Astrocyte of the spinal cord (primary cell): ENCODE measurements at regions not wholly inside any gene's neighbourhood (a gene's known extent, or its start where the extent isn't known, plus 50 kb on each side); places are given as distances from the start of the nearest gene placed in this dataset.
"Not testable (repeated sequence)": the region's sequence is repeated elsewhere in the genome, so short reads cannot be mapped to it uniquely, and the experiment has no call there.

Experiments used
- DNase-seq: peaks from one replicate; pipeline ENCODE4 v3.0.0; 2011; ENCODE audit warnings: low read depth, low spot score
- H3K4me3 ChIP-seq: 2 replicates; pipeline ENCODE4 v1.5.1; 2011; ENCODE audit warnings: low read depth, mild to moderate bottlenecking, low read length, moderate library complexity
- CTCF ChIP-seq: IDR thresholded peaks from 2 replicates; pipeline ENCODE4 v1.5.1; 2012; ENCODE audit warnings: low read depth, mild to moderate bottlenecking, low read length, inconsistent platforms
- in situ Hi-C: cut with HindIII; loops from 2 replicates; pipeline ENCODE4 v1.10.0; 2017; ENCODE audit warnings: low sequenced_read_pairs

GRCh38 chr9:22838266-22838665 lies 391.6 kb downstream of the DMRTA1 start:
- no peak for DNase-seq
- no peak for TF ChIP-seq CTCF
- H3K4me3 ChIP-seq, result no peak overlapping the region
- in situ Hi-C loops, result no loop called here

DNA sequence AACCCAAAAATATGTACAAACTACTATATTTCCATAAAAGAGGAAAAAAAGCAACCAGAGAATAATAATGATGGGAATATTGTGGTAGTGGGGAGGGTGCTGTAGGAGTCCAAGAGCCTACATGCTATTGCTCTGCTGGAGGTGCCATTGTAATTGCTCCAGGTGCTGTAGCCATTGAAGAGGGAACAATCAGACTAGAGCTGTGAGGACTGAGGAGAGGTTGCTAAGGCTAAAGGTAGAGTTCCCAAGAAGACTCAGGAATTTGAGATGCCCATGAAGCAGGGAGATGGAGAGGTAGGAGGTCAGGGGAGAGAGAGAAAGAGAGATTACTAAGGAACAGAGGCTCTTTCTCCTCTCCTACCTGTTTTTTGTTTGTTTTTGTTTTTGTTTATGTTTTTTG lies 394.0 kb downstream of the DMRTA1 start:
- in situ Hi-C loops, result no loop called here
- no peak for TF ChIP-seq CTCF
- DNase-seq, result no peak
- H3K4me3 ChIP-seq, result no peak overlapping the region

GRCh38 chr9:22845243-22845642 lies 398.6 kb downstream of the DMRTA1 start:
- in situ Hi-C loops, H3K4me3 ChIP-seq, DNase-seq: not testable (repeated sequence)

DNA sequence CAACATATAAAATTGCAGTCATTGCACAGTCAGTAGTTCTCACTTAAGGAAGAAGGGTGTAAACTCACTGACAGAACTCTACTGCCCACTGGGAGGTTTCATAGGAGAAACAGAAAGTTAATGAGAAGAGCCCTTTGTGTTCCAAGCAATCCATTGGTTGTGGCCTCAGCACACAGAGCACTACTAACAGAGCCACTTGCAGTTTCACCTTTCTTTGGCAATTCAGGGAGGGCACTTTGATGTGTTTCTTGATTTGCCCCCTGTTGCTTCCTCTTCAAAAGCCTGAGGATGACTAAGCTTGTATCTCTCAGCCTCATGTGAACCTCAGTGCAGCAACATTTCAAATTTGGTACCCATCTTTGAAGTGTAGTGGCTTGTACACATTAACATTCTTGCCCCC lies 409.4 kb downstream of the DMRTA1 start:
- no peak for TF ChIP-seq CTCF
- no peak for DNase-seq
- no peak overlapping the region for H3K4me3 ChIP-seq
- in situ Hi-C loops, result no loop called here

GRCh38 chr9:22857316-22857715 lies 410.7 kb downstream of the DMRTA1 start:
- no peak for DNase-seq
- in situ Hi-C loops, result no loop called here
- H3K4me3 ChIP-seq, result no peak overlapping the region
- TF ChIP-seq CTCF, result no peak

DNA sequence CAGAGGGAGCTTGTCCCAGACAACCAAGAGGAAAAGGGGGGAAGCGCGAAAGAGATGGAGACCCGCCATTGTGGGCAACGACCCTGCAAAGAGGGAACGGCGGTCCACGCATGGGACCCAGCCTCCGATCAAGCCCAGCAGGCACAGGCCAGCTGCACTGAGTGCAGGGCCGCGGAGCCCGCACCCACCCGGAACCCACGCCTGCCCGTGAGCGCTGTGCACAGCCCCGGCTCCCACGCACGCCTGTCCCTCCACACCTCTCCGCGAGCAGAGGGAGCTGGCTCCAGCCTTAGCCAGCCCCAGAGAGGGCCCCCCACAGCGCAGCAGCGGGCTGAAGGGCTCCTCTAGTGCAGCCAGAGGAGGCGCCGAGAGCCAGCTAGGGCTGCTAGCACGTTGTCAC lies 416.5 kb downstream of the DMRTA1 start:
- in situ Hi-C loops, result no loop called here
- DNase-seq, result no peak
- H3K4me3 ChIP-seq, result no peak overlapping the region
- TF ChIP-seq CTCF, result no peak

DNA sequence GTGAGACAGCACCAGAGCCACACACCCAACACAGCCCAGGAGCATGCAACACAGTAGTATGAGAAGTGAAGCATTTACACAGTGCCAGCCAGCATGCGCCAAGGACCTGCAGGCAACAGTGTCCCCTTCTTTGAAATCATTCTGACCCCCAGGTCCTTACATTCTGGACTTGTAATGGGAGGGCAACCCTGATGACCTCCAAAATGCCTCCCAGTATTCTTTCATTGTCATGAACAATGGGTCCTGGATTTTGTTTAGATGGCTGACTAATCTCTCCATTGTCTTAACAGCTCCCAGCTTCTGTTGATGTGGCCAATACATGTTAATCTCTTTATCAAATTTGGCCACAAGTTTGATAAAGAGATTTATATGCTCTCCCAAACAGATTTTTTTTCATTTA lies 417.1 kb downstream of the DMRTA1 start:
- DNase-seq, result no peak
- H3K4me3 ChIP-seq, result no peak overlapping the region
- no peak for TF ChIP-seq CTCF
- in situ Hi-C loops, result no loop called here
